GM12878 (cell line): ENCODE measurements at regions not wholly inside any gene's neighbourhood (a gene's known extent, or its start where the extent isn't known, plus 50 kb on each side); places are given as distances from the start of the nearest gene placed in this dataset.

Experiments
- ATAC-seq: fragments of 200-7000 bp; cut with Tn5 transposase; 3 replicates; pipeline ENCODE4 v1.9.1; 2020; ENCODE audit warnings: mild to moderate bottlenecking, moderate library complexity
- BruUV-seq: library from RNA; stranded (reverse); fragments of 400-500 nt; replicated peaks from 2 replicates; lab custom pipeline; 2021; lab: Mats Ljungman, UMichigan
- CTCF ChIA-PET: fragments of 300-600 bp; sonication (Branson Sonifier 250); formaldehyde crosslinking; extraction: SDS; loops from one replicate; lab custom pipeline; 2021; ENCODE audit warnings: inconsistent platforms; lab: Yijun Ruan, JAX
- POLR2A ChIA-PET: fragments of 350-600 bp; formaldehyde crosslinking; extraction: SDS; loops from one replicate; lab custom pipeline; 2021; ENCODE audit warnings: inconsistent platforms; lab: Charles Lee
- RAD21 ChIA-PET: fragments of 300-600 bp; sonication (Branson Sonifier 250); formaldehyde crosslinking; loops from one replicate; lab custom pipeline; 2023; ENCODE audit warnings: antibody characterized with exemption; ENCODE audit not compliant: unreplicated experiment; lab: Charles Lee
- SMC1A ChIA-PET: fragments of 300-600 bp; sonication (Branson Sonifier 250); formaldehyde crosslinking; loops from one replicate; lab custom pipeline; 2023; ENCODE audit not compliant: unreplicated experiment, uncharacterized antibody; lab: Charles Lee
- DNase-seq: peaks from one replicate; pipeline ENCODE4 v3.0.0-alpha.2; 2011; ENCODE audit warnings: low read depth, low spot score
- FAIRE-seq: peaks from 3 replicates; lab custom pipeline; 2011; peaks lifted over from hg19 to GRCh38; lab: Jason Lieb, UNC
- H2AFZ ChIP-seq: 2 replicates; pipeline ENCODE4 v1.6.0; 2011; ENCODE audit warnings: low read depth, low read length, control low read depth; ENCODE audit not compliant: control insufficient read depth
- H3K27ac ChIP-seq: 2 replicates; pipeline ENCODE4 v1.5.1; 2011; ENCODE audit warnings: control low read depth; ENCODE audit not compliant: control insufficient read depth, insufficient read depth
- H3K27me3 ChIP-seq, 2 experiments: replicated peaks in 1 of 2; 2 replicates each; pipeline versions ENCODE4 v1.6.0 to v1.6.1; 2011; ENCODE audit warnings: low read length in 1 of 2; ENCODE audit not compliant: control insufficient read depth in 2 of 2, insufficient read depth in 2 of 2
- H3K36me3 ChIP-seq, 2 experiments: 2 replicates each; pipeline ENCODE4 v1.5.1; 2011; ENCODE audit warnings: low read length in 1 of 2; ENCODE audit not compliant: control insufficient read depth in 2 of 2, insufficient read depth in 2 of 2
- H3K4me1 ChIP-seq: 2 replicates; pipeline ENCODE4 v1.6.1; 2011; ENCODE audit warnings: mild to moderate bottlenecking, low read length, moderate library complexity, mixed read lengths; ENCODE audit not compliant: control insufficient read depth, insufficient read depth
- H3K4me2 ChIP-seq: 2 replicates; pipeline ENCODE4 v1.6.0; 2011; ENCODE audit warnings: control low read depth; ENCODE audit not compliant: control insufficient read depth, insufficient read depth
- H3K4me3 ChIP-seq: fragments of 200-600 bp; sonication (generic); 2 replicates; pipeline ENCODE4 v1.5.1; 2016
- H3K79me2 ChIP-seq: 2 replicates; pipeline ENCODE4 v1.6.0; 2011; ENCODE audit warnings: low read length; ENCODE audit not compliant: control insufficient read depth, insufficient read depth
- H3K9ac ChIP-seq: 2 replicates; pipeline ENCODE4 v1.8.0; 2011; ENCODE audit warnings: low read length, control low read depth, mixed read lengths; ENCODE audit not compliant: control insufficient read depth, insufficient read depth
- H3K9me3 ChIP-seq: replicated peaks from 3 replicates; pipeline ENCODE4 v1.5.1; 2011; ENCODE audit warnings: mild to moderate bottlenecking, low read length; ENCODE audit not compliant: control insufficient read depth, insufficient read depth
- H4K20me1 ChIP-seq: 2 replicates; pipeline ENCODE4 v1.6.0; 2011; ENCODE audit not compliant: control insufficient read depth, insufficient read depth
- CBFB ChIP-seq: IDR thresholded peaks from 2 replicates; pipeline ENCODE4 v1.6.1; 2016; ENCODE audit warnings: antibody characterized with exemption, low read depth
- CREB1 ChIP-seq: IDR thresholded peaks from 2 replicates; pipeline ENCODE4 v1.6.1; 2012; ENCODE audit warnings: low read depth, mild to moderate bottlenecking, inconsistent platforms
- FOS ChIP-seq: IDR thresholded peaks from 3 replicates; pipeline ENCODE4 v1.6.1; 2011; ENCODE audit warnings: borderline replicate concordance; ENCODE audit not compliant: insufficient read length; ENCODE audit errors: extremely low read depth
- MEF2A ChIP-seq: IDR thresholded peaks from 2 replicates; pipeline ENCODE4 v1.6.1; 2011; ENCODE audit warnings: low read depth, mild to moderate bottlenecking, low read length, moderate library complexity; ENCODE audit not compliant: insufficient read depth
- NBN ChIP-seq: fragments of 450-650 bp; IDR thresholded peaks from 2 replicates; pipeline ENCODE4 v1.6.1; 2016
- NFXL1 ChIP-seq: fragments of 450-650 bp; IDR thresholded peaks from 2 replicates; pipeline ENCODE4 v1.6.1; 2017; ENCODE audit warnings: antibody characterized with exemption, mild to moderate bottlenecking, borderline replicate concordance
- NR2C2 ChIP-seq: IDR thresholded peaks from 2 replicates; pipeline ENCODE4 v1.6.1; 2011; ENCODE audit warnings: borderline replicate concordance, low read depth; ENCODE audit not compliant: control insufficient read depth, insufficient read length
- RBBP5 ChIP-seq: fragments of 200-600 bp; sonication (generic); conservative IDR thresholded peaks from 2 replicates; pipeline ENCODE4 v1.6.1; 2016
- SREBF1 ChIP-seq: IDR thresholded peaks from 2 replicates; pipeline ENCODE4 v1.6.1; 2012; ENCODE audit warnings: mild to moderate bottlenecking, low read length
- SRF ChIP-seq, 2 experiments: IDR thresholded peaks; 2 replicates each; pipeline ENCODE4 v1.6.1; 2011; ENCODE audit warnings: low read depth in 2 of 2, low read length in 2 of 2, mild to moderate bottlenecking in 1 of 2, moderate library complexity in 1 of 2
- ZSCAN29 ChIP-seq: fragments of 450-650 bp; IDR thresholded peaks from 2 replicates; pipeline ENCODE4 v1.6.1; 2017; ENCODE audit warnings: mild to moderate bottlenecking, moderate library complexity
- whole genome bisulfite sequencing: methylation state at CpG from one replicate; pipeline ENCODE4 v1.1.6; 2016; ENCODE audit warnings: low lambda C conversion rate; ENCODE audit not compliant: insufficient replicate concordance, insufficient coverage; ENCODE audit errors: missing lambda C conversion rate; 5-methylcytosine and 5-hydroxymethylcytosine counted together
- in situ Hi-C: fragments of 300-500 bp; cut with MboI; formaldehyde crosslinking; loops from 9 replicates; pipeline ENCODE4 v1.14.3; 2018; ENCODE audit warnings: mixed read lengths
- intact Hi-C: fragments of 100-400 bp; cut with micrococcal nuclease; formaldehyde crosslinking; loops from one replicate; pipeline ENCODE4 v1.14.2; 2022; ENCODE audit not compliant: unreplicated experiment
- TF ChIP-seq, protein P1 (sequence below): fragments of 450-650 bp; conservative IDR thresholded peaks from 2 replicates; pipeline ENCODE4 v1.6.1; 2017; ENCODE audit warnings: mild to moderate bottlenecking, moderate library complexity
- TF ChIP-seq, protein P2 (sequence below), 3 experiments: IDR thresholded peaks in 2 of 3; conservative IDR thresholded peaks in 1 of 3; 2 replicates each; pipeline ENCODE4 v1.5.1; 2011; ENCODE audit warnings: low read depth in 3 of 3, low read length in 3 of 3, mild to moderate bottlenecking in 3 of 3, control low read depth in 2 of 3, moderate library complexity in 2 of 3, inconsistent platforms in 1 of 3, mixed read lengths in 1 of 3; ENCODE audit not compliant: control insufficient read depth in 2 of 3, insufficient read depth in 1 of 3; ENCODE audit errors: extremely low read depth in 1 of 3
- TF ChIP-seq, protein P3 (sequence below): IDR thresholded peaks from 2 replicates; pipeline ENCODE4 v1.6.1; 2012; ENCODE audit warnings: low read depth, low read length, improper control_type of control experiment
- TF ChIP-seq, protein P4 (sequence below): fragments of 450-650 bp; IDR thresholded peaks from 2 replicates; pipeline ENCODE4 v1.6.1; 2016; ENCODE audit warnings: mild to moderate bottlenecking
- TF ChIP-seq, protein P5 (sequence below): fragments of 450-650 bp; IDR thresholded peaks from 2 replicates; pipeline ENCODE4 v1.6.1; 2017; ENCODE audit warnings: mild to moderate bottlenecking, low read depth, inconsistent platforms; ENCODE audit not compliant: poor library complexity, severe bottlenecking

DNA sequence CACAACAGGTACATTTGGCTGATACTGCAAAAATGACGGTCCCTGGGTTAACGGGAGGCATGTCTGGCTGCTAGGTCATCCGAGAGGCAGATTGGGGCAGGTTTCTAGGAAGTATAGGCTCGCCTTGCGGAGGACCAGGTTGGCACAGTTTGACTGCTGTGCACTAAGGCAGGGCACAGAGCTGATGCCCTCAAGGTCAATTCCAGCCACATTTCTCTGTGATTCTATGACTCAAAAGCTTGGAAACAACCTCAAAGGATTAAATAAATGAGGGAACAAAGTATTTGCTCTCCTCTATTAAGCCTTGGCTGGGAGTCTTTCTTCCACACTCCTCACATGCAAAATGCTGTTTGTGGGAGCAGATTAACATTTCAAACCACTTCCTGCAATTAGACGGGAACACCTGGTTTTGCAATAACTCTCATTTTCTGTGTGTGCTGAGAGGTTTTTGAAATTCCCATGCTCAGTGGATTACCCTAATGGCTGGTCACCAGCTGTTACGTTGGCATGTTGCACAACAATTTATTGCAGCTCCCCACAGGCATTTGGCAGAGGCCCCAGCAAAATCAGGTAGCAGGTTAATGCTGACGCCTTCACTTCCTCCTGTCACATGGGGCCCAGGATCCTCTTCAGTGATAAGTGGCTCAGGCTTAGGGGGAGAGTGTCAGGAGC, 61.0 kb upstream of the PLET1 start:
- H3K4me2 ChIP-seq: no peak overlapping the region
- no peaks in the 10 kb centered on the region for H3K4me1 ChIP-seq
- no peak overlapping the region for H3K4me3 ChIP-seq
- H2AFZ ChIP-seq: no peak overlapping the region
- no peaks in the 10 kb centered on the region for H3K79me2 ChIP-seq
- ChIA-PET CTCF (interaction anchor here (0.6 to 0.7 kb wide), 2 partner anchors 9 to 94 kb away, joined by 3 to 4 read pairs; no protein-coding TSS in a partner anchor), POLR2A (no interaction called here), RAD21 (no interaction called here), SMC1A (no interaction called here)
- no peak for FAIRE-seq
- H3K27me3 ChIP-seq: no peaks in the 10 kb centered on the region
- WGBS: 33% methylated on average over 8 of the region's 8 CpGs
- no peaks in the 10 kb centered on the region for H4K20me1 ChIP-seq
- no peaks in the 10 kb centered on the region for H3K36me3 ChIP-seq
- no peak overlapping the region for H3K9ac ChIP-seq
- ATAC-seq: no peak
- BruUV-seq: no TSS peak
- DNase-seq: peak; percentile 47
- in situ Hi-C loops: no loop called here
- H3K9me3 ChIP-seq: no peaks in the 10 kb centered on the region
- H3K27ac ChIP-seq: no peak overlapping the region
- intact Hi-C loops: no loop called here
- TF ChIP-seq NR2C2 (no peak), FOS (no peak), NFXL1 (no peak), ZSCAN29 (no peak), SRF (IDR thresholded peaks at IDR 0.05; ENCODE audit: low read depth in 2 of 2, low read length in 2 of 2) (no peak), CREB1 (no peak), SREBF1 (no peak), MEF2A (no peak), RBBP5 (no peak), CBFB (no peak), NBN (no peak)
- TF ChIP-seq, protein P1, sequence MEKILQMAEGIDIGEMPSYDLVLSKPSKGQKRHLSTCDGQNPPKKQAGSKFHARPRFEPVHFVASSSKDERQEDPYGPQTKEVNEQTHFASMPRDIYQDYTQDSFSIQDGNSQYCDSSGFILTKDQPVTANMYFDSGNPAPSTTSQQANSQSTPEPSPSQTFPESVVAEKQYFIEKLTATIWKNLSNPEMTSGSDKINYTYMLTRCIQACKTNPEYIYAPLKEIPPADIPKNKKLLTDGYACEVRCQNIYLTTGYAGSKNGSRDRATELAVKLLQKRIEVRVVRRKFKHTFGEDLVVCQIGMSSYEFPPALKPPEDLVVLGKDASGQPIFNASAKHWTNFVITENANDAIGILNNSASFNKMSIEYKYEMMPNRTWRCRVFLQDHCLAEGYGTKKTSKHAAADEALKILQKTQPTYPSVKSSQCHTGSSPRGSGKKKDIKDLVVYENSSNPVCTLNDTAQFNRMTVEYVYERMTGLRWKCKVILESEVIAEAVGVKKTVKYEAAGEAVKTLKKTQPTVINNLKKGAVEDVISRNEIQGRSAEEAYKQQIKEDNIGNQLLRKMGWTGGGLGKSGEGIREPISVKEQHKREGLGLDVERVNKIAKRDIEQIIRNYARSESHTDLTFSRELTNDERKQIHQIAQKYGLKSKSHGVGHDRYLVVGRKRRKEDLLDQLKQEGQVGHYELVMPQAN: no peak
- TF ChIP-seq, protein P2, sequence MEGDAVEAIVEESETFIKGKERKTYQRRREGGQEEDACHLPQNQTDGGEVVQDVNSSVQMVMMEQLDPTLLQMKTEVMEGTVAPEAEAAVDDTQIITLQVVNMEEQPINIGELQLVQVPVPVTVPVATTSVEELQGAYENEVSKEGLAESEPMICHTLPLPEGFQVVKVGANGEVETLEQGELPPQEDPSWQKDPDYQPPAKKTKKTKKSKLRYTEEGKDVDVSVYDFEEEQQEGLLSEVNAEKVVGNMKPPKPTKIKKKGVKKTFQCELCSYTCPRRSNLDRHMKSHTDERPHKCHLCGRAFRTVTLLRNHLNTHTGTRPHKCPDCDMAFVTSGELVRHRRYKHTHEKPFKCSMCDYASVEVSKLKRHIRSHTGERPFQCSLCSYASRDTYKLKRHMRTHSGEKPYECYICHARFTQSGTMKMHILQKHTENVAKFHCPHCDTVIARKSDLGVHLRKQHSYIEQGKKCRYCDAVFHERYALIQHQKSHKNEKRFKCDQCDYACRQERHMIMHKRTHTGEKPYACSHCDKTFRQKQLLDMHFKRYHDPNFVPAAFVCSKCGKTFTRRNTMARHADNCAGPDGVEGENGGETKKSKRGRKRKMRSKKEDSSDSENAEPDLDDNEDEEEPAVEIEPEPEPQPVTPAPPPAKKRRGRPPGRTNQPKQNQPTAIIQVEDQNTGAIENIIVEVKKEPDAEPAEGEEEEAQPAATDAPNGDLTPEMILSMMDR (IDR thresholded peaks at IDR 0.05 in 2 of 3, conservative IDR thresholded peaks at IDR 0.05 in 1 of 3; ENCODE audit: control insufficient read depth in 2 of 3, extremely low read depth in 1 of 3, insufficient read depth in 1 of 3, low read depth in 3 of 3, low read length in 3 of 3): no peak
- TF ChIP-seq, protein P3, sequence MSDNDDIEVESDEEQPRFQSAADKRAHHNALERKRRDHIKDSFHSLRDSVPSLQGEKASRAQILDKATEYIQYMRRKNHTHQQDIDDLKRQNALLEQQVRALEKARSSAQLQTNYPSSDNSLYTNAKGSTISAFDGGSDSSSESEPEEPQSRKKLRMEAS: no peak
- TF ChIP-seq, protein P4, sequence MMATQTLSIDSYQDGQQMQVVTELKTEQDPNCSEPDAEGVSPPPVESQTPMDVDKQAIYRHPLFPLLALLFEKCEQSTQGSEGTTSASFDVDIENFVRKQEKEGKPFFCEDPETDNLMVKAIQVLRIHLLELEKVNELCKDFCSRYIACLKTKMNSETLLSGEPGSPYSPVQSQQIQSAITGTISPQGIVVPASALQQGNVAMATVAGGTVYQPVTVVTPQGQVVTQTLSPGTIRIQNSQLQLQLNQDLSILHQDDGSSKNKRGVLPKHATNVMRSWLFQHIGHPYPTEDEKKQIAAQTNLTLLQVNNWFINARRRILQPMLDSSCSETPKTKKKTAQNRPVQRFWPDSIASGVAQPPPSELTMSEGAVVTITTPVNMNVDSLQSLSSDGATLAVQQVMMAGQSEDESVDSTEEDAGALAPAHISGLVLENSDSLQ: no peak
- TF ChIP-seq, protein P5, sequence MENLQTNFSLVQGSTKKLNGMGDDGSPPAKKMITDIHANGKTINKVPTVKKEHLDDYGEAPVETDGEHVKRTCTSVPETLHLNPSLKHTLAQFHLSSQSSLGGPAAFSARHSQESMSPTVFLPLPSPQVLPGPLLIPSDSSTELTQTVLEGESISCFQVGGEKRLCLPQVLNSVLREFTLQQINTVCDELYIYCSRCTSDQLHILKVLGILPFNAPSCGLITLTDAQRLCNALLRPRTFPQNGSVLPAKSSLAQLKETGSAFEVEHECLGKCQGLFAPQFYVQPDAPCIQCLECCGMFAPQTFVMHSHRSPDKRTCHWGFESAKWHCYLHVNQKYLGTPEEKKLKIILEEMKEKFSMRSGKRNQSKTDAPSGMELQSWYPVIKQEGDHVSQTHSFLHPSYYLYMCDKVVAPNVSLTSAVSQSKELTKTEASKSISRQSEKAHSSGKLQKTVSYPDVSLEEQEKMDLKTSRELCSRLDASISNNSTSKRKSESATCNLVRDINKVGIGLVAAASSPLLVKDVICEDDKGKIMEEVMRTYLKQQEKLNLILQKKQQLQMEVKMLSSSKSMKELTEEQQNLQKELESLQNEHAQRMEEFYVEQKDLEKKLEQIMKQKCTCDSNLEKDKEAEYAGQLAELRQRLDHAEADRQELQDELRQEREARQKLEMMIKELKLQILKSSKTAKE: no peak
